ENCODE measurements at regions not wholly inside any gene's neighbourhood (a gene's known extent, or its start where the extent isn't known, plus 50 kb on each side); places are given as distances from the start of the nearest gene placed in this dataset.
A peak's percentile ranks its signal among the peaks of the same experiment; 100 is the strongest.
"Not testable (repeated sequence)": the region's sequence is repeated elsewhere in the genome, so short reads cannot be mapped to it uniquely, and the experiment has no call there.

GRCh38 chr21:28731700-28732321 is 260.9 kb downstream of the LTN1 start:
- intact Hi-C loops (cut with DNase I) = no loop called here
- no peak for DNase-seq (ENCODE audit: low spot score)

- DNase-seq (ENCODE audit: low spot score) = no peak
- intact Hi-C loops (cut with DNase I) = no loop called here
These were observed 262.8 kb downstream of the LTN1 start for GRCh38 chr21:28729887-28730286.

- no peak for DNase-seq (ENCODE audit: low spot score)
- intact Hi-C loops (cut with DNase I) = no loop called here
These were observed 264.9 kb downstream of the LTN1 start for GRCh38 chr21:28727809-28728208.

GRCh38 chr21:28725396-28725795 is 267.3 kb downstream of the LTN1 start:
- intact Hi-C loops (cut with DNase I) = no loop called here

DNA sequence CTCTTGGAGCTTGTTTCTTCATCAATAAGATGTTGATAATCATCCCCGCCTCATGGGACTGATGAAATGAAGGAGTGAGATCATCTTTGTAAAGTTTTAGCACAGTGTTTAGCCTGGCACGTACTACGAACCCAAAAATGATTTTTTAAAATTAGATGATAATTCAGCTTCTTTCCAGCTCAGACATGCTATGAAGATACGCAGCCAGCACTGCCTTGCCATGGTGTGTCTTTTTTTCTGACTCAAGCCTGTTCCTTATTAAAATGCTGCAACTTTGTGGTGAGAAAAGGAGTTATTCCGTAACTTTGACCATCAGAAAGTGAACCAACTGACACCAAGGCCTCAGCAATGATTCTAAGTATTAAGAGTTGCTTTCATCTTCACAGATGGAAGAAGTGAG is 269.0 kb downstream of the LTN1 start:
- intact Hi-C loops (cut with DNase I) = no loop called here
- no peak for DNase-seq (ENCODE audit: low spot score)

More at GRCh38 chr21:28725396-28725795, 267.3 kb downstream of the LTN1 start:
- no peak for DNase-seq (ENCODE audit: low spot score)

DNA sequence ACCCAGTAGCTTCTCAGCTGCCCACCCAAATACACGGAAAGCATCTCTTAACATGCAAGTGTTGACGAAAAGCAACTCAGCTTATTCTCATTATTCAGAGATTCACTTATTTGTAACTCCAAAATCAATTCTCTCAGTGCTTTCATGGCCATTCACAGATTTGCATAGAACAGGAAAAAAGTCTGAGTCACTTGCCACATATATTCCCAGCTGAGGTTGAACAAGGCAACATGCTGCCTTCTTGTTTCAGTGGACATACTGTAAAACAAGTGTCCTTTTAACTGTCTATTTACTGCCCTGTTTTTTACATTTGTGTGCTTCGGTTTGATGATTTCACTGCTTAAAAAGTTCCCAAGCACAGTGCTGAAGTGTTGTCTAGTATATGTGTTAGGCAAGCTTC is 273.0 kb downstream of the LTN1 start:
- DNase-seq (ENCODE audit: low spot score) = no peak
- intact Hi-C loops (cut with DNase I) = no loop called here

DNA sequence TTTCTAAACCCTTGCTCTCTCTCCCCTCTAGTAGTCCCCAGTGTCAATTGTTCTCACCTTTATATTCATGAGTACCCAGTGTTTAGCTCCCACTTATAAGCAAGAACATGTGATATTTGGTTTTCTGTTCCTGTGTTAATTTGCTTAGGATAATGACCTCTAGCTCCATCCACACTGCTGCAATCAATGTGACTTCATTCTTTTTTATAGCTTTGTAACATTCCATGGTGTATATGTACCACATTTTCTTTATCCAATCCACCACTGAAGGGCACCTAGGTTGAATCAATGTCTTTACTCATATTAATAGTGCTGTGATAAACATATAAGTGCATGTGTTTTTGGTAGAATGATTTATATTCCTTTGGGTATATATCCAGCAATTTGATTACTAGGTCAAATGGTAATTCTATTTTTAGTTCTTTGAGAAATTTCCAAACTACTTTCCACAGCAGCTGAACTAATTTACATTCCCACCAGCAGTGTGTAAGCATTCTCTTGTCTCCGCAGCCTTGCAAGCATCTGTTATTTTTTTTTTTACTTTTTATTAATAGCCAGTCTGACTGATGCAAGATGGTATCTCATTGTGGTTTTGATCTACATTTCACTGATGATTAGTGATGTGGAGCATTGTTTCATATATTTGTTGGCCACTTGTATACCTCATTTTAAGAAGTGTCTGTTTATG is 277.8 kb downstream of the LTN1 start:
- DNase-seq (ENCODE audit: low spot score) = no peak
- intact Hi-C loops (cut with DNase I) = no loop called here

DNA sequence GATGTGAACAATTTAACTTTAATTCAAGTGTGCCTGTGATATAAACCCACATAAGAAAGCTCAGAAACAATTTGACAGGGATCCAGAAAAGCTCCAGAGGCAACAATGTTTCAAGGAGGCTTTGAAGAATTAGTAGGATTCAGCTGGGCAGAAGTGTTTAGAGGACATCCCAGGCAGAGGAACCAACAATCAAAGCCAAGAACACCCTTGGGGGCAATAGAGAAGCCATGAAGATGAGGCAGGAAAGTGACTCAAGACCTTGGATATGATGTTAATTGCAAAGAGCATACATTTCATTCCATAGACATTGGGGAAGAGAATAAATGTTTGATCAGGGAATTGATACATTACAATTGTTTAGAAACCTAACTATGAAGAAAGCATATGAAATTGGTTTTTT is 280.3 kb downstream of the LTN1 start:
- intact Hi-C loops (cut with DNase I) = no loop called here
- DNase-seq (ENCODE audit: low spot score) = no peak

DNA sequence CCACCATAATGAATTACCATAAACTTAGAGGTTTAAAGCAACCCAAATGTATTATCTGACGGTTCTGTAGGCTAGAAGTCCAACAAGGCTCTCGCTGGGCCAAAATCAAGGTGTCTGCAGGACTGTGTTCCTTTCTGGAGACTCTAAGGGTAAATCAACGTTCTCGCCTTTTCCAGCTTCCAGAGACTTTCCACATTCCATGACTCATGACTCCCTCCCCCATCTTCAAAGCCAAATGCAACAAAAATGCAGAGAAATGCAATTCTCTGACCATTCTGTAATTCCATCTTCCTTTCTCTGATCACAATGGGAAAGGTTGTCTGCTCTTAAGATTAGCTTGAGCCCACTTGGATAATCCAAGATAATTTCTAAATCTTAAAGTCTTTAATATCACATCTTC is 287.1 kb downstream of the LTN1 start:
- no peak for DNase-seq (ENCODE audit: low spot score)
- intact Hi-C loops (cut with DNase I) = no loop called here

DNA sequence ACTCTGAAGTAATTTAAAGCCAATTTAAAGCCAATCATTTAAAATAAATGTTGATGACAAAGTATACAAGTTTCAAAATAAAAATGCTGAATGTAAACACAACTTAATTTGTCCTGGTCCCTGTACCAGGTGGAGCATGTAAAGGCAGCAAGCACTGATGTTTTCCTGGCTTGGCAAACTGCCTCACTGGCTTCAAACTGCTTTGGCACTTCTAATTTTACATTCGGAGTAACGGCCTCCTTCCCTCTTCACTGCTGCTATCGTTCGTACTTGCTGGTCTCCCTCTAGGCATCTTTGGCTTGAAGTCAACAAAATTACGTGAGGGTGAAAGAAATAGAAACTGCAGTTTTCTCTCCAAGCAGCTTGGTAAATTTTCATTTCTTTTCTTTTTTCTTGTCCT is 287.9 kb downstream of the LTN1 start:
- peak; percentile 77 for DNase-seq (ENCODE audit: low spot score)
- intact Hi-C loops (cut with DNase I) = no loop called here

GRCh38 chr21:28703861-28704260 is 288.8 kb downstream of the LTN1 start:
- no peak for DNase-seq (ENCODE audit: low spot score)
- intact Hi-C loops (cut with DNase I) = no loop called here

DNA sequence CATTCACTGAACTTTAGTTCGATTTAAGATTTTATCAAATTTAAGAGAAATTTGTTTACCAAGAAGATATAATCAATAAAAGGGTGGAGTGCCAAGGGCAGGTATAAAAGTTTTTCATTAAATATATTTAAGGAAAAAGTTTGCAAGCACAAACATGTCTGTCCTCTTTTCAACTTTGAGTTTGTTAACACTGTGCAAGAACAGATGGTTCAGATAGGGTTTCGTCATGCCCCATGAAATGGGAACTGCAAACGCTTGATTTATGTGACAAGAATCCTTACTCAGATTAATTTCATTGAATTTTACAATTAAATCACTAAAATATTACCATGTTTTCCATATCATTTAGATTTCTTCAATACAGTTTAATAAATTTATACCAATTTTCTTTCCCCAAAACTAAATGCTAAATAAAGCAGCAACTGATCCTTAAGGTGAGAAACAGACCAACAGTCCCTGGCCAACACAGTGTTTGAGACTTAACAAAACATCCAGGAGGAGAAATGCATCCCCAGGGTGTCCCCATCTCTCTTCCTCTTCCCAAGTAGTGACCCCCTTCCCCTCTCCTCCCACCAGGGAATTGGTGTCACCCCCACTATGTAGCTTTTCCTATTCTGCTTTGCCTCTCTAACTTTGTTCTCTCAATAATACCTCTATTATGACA is 292.9 kb downstream of the LTN1 start:
- intact Hi-C loops (cut with DNase I) = no loop called here

GRCh38 chr21:28699186-28699585 is 293.5 kb downstream of the LTN1 start:
- DNase-seq (ENCODE audit: low spot score) = no peak
- intact Hi-C loops (cut with DNase I) = no loop called here

More for the DNA sequence above, 292.9 kb downstream of the LTN1 start:
- no peak for DNase-seq (ENCODE audit: low spot score)

- intact Hi-C loops (cut with DNase I) = no loop called here
- DNase-seq (ENCODE audit: low spot score) = no peak
These were observed 295.8 kb downstream of the LTN1 start for GRCh38 chr21:28696844-28697410.

- intact Hi-C loops (cut with DNase I) = no loop called here
These were observed 299.2 kb downstream of the LTN1 start for GRCh38 chr21:28693476-28693875.

DNA sequence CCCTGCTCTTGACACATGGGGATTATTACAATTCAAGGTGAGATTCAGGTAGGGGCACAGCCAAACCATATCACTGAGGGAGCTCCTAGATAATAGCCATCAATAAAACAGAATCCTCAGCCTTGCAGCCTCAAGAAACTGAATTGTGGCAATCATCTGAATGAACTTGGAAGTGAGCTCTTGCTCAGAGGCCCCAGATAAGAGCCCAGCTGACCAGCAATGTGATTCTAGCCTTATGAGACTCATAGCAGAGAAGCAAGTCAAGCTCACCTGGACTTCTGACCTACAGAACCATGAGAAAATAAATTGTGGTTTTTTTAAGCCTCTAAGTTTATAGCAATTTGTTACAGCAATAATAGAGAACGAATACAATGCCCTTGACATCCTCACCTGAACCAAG is 302.5 kb downstream of the LTN1 start:
- intact Hi-C loops (cut with DNase I) = no loop called here
- DNase-seq (ENCODE audit: low spot score) = no peak

More at GRCh38 chr21:28693476-28693875, 299.2 kb downstream of the LTN1 start:
- DNase-seq (ENCODE audit: low spot score) = no peak

GRCh38 chr21:28688381-28688780 is 304.3 kb downstream of the LTN1 start:
- no peak for DNase-seq (ENCODE audit: low spot score)
- intact Hi-C loops (cut with DNase I) = no loop called here

DNA sequence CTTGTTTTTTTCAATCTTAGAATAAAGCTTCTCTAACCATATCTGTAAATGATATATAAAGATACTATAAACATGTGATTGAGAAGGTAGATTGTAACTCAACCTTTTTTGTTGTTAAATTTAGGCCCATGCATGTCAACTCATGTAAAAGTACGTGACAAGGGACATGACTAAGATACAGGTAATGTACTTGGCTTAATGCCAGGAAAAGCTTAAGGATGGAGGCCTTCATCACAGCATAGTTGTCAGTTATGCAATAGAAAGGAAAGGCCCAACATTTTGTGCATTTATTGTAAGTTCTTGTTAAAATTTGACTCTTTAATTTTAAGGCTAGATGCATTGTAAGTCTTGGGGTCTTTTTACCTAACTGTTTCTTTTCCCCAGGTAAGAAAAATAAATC is 305.1 kb downstream of the LTN1 start:
- intact Hi-C loops (cut with DNase I) = no loop called here
- no peak for DNase-seq (ENCODE audit: low spot score)

DNA sequence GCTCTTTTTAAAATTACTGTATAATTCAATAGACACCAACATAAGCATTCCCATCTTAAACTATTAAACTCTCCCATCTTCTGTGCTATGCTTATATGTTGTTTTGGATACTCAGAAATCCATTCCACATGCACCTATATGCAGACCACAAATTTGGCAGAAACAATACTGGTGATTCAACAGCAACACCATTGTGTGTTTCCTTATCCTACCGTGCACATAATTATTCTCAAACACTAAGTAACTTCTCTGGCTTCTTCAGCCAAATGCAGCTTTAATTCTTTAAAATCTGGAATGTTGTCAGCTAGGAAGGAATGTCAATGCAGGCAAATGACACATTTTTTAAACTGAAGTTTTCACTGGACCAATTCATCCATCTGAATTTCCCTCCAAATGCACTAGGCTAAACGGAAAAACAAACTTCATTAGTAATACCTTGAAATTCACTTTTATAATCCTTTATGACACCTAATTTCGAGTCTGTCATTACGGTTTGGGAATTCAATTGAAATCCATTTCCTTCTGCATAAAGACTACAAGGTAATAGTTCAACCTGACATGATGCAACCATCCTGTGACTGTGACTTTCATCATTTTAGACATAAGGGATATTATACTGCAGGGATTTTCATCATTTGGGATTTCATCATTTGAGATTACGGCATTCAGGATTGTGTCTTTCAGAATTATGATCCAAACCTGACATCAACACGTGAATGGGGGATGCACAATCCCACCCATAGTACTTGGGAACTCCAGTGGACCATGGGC is 308.5 kb downstream of the LTN1 start:
- intact Hi-C loops (cut with DNase I) = no loop called here
- no peak for DNase-seq (ENCODE audit: low spot score)

GRCh38 chr21:28682884-28683283 is 309.8 kb downstream of the LTN1 start:
- DNase-seq (ENCODE audit: low spot score); intact Hi-C loops (cut with DNase I): not testable (repeated sequence)

All from cardiac septum (tissue), 1 donor.